HG03103 (cell line): ENCODE measurements at regions not wholly inside any gene's neighbourhood (a gene's known extent, or its start where the extent isn't known, plus 50 kb on each side); places are given as distances from the start of the nearest gene placed in this dataset.
"Not testable (repeated sequence)": the region's sequence is repeated elsewhere in the genome, so short reads cannot be mapped to it uniquely, and the experiment has no call there.

ENCODE experiments used
- ATAC-seq: cut with Tn5 transposase; IDR thresholded peaks from one replicate; pipeline ENCODE4 v1.9.1; 2021; ENCODE audit warnings: low read depth; ENCODE audit not compliant: unreplicated experiment

DNA sequence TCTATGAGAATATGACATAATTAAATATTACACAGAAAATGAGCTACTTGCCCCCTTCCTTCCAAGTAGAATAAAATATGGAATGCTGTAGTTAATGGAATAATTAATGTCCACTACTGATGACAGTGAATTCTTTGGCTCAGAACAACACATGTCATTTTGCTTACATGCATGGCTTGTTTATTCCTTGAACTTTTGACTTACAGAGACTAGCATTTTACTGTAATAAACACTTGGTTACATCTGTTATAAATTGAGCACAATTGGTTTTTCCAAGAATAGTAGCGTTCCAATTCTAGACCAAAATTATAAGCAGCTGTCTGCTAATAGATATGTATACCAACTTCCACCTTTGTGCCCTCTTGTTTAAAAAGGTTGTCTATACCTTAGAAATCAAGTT, 286.7 kb downstream of the OTUD1 start:
- no peak for ATAC-seq

DNA sequence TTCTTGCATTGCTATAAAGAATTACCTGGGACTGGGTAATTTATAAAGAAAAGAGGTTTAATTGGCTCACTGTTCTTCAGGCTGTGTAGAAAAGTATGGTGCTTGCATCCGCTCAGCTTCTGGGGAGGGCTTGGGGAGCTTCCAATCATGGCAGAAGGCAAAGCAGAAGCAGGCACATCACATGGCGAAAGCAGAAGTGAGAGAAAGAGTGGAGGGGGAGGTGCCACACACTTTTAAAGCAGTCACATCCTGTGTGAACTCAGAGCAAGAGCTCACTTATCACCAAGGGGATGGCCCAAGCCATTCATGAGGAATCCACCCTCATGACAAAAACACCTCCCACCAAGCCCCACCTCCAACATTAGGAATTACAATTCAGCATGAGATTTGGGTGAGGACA, 303.5 kb downstream of the OTUD1 start:
- peak; percentile 96 for ATAC-seq

DNA sequence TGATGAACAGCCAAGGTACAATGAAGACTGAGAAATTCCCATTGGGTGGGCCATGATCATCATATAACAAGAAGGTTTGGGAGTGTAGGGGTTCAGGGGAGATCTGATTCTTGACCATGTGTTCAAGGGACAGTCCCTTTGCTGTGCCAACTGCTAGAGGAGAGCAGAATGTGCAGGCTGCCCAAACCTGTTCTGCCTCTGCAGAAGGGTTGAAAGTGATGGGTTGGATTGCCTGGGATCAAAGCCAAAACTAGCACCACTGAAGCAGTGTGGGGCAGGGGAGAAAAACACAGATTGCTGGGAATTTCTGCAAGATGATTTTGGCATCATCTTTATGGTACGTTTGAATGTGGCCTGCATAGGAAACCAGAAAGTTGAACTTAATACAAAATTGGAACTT, 303.9 kb downstream of the OTUD1 start:
- no peak for ATAC-seq

DNA sequence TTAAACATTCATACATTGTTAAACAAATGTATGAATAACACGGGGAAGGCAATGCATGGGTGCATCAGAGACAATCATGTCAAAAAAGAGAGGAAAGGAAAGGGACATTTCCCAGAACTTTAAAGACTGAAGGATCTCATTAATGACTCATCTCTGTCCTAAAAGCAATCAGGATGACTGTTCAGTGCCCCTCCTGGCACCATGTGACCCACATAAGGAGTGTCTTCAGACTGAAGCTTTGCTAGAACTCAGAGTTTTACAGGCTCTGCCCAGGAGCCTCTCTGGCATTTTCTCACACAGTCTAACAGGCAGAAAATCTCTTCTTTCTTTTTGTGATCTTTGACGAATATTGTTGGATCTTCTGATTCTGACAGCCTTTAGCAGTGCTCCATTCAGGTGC, 315.3 kb downstream of the OTUD1 start:
- no peak for ATAC-seq

DNA sequence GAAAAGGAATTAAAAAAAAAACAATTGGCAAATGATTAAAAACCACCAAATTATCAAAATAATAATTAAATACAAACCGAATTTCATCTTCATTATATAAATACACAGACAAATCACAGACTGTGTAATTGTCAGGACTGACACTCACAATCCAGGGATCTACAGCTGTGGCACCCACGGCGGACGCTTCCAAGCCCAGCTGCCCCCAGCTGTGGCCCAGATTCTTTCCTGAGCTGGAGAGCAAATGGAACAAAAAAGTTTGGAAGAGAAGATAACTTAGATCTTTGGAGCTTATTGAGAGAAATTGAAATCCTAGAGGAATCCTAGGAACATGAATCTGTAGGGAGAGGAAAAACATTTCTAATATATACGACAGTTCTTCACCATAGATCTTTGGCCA, 316.1 kb downstream of the OTUD1 start:
- no peak for ATAC-seq

DNA sequence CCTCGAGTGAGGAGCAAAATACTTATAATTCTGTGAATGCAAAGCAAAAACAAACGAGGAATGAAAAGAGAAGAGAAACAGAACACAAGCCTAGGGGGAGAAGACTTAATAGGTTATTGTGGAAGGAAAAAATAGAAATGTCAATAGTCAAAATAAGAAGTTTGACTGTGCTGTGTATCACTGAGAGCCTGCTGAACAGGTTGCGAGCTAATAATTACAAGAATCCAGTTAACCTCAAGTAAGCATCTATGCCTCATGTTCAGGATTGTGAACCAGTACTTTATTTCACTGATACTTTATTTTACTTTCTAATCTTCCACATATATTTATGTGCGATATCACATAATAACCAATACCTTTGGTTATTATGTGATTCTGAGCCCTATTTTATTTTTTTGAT, 316.7 kb downstream of the OTUD1 start:
- no peak for ATAC-seq

DNA sequence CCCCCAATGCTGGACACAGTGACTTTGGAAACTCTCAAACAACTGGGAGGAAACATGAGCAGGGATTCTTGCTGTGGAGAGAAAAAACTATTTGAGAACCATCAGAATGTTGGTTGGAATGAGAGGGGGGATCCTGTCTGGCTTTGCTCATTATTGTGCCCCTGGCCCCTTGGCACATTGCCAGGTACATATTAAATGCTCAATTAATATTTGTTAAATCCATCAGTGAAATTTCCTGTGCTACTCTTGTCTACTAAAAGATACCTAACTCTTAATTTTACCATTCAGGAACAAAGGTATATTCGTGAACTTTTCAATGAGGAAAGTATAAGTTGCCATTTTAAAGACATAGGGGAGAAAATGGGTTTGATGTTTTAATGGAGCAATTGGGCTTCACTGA, 329.4 kb downstream of the OTUD1 start:
- no peak for ATAC-seq

DNA sequence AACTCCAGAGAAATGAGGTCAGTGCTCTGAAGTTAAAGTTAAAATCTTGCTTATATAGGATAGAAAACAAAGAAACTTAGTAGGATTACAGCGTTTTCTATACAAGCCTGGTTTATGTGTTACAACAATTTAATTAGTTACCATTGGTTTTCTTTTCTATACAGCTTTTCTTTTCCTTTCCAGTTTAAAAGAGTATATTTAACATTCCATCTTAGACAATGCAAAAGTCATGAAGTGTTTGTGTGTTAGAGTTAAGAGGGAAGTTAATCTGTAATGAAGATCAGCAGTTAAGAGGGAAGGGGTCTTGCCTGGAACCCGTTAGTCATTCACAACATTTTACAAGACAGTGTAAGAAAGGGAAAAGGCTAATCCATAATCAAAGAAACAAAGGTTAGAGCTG, 338.3 kb downstream of the OTUD1 start:
- no peak for ATAC-seq

DNA sequence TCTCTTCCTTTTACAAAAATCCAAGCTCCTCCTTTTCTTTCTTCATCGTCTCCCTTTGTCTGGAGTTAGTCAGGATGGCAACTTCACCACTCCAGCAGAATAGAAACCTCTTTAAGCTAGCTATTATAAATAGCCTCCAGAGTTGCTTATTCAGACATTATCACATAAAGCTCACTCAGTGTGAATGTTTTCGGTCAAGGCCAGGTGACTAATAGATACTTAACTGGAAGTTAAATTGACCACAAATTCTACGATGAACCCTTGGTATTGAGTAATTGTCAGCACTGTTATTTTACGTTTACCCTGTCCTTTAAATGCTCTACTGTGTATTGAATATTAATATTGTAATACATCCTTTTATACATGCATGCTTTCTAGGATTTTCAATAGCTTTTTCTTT, 340.4 kb downstream of the OTUD1 start:
- ATAC-seq = no peak

DNA sequence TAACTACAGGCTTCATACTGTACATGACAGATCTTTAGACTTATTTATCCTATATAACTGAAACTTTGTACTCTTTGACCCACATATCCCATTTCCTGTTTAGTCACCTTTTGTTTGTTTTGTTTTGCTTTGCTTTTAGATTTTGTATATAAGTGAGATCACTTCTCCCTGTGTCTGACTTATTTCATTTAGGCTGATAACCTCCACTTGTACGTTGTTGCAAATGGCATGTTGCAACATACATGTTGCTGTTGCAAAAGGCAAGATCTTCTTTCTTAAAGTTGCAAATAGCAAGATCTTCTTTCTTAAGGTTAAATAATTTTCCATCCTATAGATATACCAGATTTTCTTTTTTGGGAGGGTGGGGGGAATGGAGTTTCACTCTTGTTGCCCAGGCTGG, 341.5 kb downstream of the OTUD1 start:
- no peak for ATAC-seq

DNA sequence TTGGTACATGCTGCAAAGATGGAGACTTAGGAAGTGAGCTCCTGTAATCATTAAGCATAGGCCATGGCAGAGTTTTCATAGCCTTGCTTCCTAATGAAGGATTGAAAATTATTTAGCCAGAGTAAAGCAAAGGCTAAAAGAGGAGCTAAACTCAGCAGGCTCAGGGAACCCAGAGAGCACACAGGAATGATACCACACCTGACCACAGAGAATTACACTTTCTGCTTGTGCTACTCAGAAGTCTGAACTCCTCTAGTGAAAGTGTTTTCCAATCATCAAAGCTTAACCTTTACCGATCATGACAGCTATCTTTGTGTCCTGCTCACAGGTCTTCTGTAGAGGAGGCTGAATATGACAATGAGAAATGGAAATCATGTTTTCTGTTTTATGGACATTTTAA, 347.7 kb downstream of the OTUD1 start:
- ATAC-seq = no peak

DNA sequence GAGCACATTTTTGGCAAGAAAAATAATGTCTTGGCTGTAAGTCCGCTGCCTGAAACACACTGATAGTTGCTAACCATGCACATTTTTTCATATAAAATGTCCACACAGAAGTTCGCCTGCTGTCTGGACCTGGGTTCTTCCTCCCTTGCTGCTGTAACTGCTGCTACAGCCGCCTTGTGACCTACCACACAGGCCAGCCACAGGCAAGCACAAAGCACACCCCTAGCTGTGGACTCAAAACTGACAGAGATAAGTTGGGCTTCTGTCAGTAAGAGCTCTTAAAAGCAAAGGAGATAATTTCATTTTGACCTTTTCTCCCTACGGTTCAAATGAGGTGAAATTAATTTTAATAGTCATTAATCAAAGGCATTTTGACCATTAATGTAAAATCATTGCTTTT, 354.7 kb downstream of the OTUD1 start:
- ATAC-seq = no peak

DNA sequence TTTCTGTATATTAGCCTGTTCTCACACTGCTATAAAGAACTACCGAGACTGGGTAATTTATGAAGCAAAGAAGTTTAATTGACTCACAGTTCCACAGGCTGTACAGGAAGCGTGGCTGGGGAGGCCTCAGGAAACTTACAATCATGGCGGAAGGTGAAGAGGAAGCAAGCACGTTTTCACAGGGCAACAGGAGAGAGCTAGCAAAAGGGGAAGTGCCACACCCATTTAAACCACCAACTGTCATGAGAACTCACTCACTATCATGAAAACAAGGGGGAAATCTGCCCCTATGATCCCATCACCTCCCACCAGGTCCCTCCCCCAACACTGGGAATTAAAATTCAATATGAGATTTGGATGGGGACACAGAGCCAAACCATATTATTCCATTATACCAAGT, 358.6 kb downstream of the OTUD1 start:
- not testable (repeated sequence) for ATAC-seq

DNA sequence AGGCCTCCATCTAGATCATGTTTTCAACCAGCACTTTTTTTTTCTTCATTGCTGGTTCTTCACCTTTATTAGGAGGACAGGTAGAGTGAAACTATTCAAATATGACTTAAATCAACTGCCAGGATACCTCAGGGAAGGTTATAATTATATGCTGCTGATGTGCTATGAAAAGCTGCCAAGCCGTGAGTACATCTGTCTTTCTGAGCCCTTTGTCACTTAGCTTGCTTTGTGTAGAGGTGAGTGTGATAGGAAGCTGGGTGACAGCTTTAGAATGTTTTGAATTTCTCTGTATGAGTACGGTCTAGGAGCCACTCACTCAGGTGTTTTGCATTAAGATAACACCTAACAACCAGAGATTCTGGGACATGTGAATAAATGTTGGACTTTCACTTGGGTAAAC, 365.2 kb downstream of the OTUD1 start:
- ATAC-seq = no peak

DNA sequence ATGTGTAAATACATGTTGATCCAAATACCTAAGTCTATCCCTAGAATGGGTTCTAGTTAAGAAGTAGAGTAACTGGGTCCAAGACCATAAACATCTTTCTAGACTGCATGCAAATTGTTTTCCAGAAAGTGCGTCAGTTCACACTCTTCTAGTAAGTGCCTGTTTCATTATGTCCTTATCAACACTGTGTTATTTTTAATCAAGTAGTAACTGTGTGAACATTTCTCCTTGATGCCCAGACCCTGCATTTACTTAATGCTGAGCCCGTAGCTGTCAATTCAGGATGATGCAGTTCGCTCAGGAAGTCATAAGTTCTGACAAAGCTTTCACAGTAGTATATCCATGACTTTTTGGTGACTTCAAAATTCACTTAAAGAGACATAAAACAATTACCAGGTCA, 374.8 kb downstream of the OTUD1 start:
- ATAC-seq = no peak

DNA sequence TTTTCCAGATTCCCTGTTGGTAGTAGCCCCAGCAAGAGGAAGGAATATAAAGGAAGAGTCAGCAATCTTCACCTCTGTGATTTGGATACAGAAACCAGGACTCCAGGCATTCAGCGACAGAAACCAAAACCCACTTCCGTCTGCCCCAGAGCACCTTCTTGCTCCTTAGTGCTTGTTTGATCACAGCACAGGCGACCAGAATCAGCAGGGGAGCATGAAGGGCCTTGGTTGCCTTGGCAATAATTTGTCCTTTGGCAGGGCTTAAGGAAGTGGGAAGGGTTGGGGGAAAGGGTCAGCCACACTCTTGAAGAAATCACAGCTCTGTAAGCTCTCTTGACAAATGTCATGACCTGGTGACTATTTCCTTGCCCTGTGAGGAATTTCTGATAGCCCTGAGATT, 379.6 kb downstream of the OTUD1 start:
- ATAC-seq = no peak

DNA sequence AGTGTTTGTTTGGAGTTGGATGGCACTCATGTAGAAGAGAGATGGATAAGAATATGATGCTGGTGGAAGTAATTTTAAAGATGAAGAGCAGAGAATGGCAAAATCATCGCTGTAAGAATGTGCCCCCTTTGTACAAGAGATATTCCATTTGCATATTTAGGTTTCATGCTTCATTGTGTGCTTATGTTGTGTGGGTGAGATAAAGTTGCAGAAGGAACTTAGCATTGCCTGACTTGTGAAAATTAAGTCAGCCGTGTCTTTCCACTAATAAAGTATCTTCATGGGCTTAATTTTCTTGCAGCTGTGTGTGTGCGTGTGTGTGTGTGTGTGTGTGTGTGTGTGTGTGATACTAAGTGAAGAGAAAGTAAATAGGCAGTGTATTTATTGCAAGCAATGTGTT, 381.9 kb downstream of the OTUD1 start:
- ATAC-seq = no peak

DNA sequence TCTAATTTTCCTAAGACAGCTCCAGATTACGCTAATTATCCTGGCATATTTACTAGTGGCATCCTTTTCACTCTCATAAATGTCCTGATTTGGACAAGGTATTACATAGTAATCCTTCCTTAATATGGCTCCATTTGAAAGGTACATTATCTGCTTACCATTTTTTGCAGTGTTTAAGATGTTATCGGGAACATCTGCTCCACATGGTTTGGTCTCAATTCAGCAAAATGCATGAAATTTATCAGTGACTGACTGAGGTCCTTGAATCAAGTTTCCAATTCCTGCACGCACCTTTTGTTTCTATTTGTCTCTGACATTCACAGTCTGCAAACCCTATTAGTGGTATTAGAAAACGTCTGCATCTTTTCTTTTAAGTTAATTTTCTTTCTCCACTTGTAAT, 384.1 kb upstream of the KIAA1217 start:
- ATAC-seq = no peak

DNA sequence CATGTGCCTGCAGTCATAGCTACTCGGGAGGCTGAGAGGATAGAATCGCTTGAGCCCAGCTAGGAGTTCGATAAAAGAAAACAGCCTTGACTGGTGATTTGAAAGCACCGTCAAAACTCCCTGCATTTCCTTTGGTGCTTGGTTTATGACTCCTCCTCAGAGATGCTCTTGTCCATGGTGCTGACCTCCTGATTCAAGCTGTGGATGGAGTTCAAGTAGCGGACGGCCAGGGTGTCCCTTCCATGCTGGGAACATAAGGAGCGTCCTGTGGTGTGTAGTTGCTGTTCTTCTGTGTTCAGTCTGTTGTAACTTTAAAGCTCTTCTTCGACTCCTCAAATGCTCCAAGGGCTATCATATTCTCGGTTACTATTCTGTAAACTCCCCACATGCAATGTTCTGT, 382.5 kb upstream of the KIAA1217 start:
- no peak for ATAC-seq

DNA sequence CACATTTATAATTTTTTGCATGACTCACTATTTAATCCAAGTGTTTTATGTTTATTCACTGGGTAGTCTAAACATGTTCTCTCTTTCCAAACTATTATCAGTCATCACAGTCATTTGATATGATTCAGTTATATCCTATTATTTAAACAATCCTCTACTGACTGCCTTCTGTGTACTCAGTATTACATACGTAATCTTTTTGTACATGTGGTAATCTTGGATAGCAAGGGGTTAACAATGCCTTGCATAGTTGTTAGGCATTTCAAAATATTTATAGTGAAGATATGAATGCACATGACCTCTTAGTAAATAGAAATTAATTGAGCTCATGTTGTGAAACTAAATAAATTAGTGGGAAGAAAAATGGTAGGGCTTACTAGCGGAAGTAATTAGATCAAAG, 379.4 kb upstream of the KIAA1217 start:
- no peak for ATAC-seq

DNA sequence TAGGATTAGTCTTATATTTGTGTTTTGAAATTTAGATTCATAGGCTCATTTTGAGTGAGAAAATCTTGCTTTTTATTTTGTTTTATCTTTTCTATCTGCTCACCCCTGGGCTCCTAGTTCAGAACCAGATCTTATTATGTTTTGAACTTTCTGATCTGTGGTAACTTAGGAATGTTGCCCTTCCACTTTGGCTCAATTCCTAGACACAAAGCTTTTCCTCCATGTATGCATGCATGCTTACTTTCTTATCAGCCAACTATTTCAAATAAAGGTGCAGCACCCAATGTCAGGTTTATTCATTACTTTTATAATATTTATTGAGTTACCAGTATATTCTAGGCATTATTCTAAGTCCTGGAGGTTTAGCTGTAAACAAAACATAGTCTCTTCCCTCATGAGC, 374.8 kb upstream of the KIAA1217 start:
- no peak for ATAC-seq

DNA sequence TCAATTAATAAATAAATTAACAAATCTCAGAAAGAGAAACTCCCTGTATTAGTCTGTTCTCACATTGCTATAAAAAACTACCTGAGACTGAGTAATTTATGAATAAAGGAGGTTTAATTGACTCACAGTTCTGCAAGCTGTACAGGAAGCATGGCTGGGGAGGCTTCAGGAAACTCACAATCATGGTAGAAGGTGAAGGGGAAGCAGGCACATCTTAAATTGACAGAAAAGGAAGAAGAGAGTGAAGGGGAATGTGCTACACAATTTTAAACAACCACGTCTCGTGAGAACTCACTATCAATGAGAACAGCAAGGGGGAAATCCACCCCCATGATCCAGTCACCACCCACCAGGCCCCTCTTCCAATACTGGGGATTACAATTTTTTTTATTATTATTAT, 358.3 kb upstream of the KIAA1217 start:
- no peak for ATAC-seq

DNA sequence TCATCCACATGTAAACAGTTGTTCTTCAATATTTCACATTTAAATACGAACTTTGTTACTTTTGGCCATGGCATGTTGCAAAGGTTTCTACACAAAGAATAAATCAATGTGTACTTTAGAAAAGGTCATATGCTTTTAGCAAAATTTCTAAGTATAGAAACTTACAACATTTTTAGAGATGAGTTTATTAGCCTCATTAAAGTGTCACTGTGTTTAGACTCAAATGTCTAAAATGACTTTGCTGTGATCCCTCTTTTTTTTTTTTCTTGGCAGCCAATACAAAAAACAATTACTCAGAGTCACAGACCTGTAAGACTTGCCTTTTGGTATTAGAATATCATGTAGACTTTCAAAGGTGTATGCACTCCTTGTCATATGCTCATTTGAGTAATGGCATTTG, 349.3 kb upstream of the KIAA1217 start:
- ATAC-seq = no peak

DNA sequence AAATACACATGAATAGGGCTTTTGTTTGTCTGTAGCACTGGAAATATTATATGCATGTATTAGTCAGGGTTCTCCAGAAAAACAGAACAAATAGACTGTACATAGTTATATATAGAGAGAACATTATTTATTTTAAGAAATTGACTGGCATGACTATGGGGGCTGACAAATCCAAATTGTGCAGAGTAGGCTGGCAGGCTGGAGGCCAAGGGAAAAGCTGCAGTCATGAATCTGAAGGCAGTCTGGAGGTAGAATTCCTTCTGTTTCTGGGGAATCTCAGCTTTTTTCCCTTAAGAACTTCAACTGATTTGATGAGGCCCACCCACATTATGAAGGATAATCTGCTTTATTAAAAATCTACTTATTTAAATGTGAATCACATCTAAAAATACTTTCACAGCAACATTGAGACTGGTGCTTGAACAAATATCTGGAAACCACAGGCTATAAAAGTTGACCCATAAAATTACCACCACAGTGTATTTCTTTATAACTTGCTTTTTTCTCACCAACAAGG, 344.2 kb upstream of the KIAA1217 start:
- no peak for ATAC-seq
